ENCODE measurements at regions not wholly inside any gene's neighbourhood (a gene's known extent, or its start where the extent isn't known, plus 50 kb on each side); places are given as distances from the start of the nearest gene placed in this dataset.

- TF ChIP-seq, protein P1, sequence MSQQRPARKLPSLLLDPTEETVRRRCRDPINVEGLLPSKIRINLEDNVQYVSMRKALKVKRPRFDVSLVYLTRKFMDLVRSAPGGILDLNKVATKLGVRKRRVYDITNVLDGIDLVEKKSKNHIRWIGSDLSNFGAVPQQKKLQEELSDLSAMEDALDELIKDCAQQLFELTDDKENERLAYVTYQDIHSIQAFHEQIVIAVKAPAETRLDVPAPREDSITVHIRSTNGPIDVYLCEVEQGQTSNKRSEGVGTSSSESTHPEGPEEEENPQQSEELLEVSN (IDR thresholded peaks at IDR 0.05; ENCODE audit: borderline replicate concordance, low read depth): no peak
- TF ChIP-seq, protein P2, sequence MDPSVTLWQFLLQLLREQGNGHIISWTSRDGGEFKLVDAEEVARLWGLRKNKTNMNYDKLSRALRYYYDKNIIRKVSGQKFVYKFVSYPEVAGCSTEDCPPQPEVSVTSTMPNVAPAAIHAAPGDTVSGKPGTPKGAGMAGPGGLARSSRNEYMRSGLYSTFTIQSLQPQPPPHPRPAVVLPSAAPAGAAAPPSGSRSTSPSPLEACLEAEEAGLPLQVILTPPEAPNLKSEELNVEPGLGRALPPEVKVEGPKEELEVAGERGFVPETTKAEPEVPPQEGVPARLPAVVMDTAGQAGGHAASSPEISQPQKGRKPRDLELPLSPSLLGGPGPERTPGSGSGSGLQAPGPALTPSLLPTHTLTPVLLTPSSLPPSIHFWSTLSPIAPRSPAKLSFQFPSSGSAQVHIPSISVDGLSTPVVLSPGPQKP (IDR thresholded peaks at IDR 0.05; ENCODE audit: low read depth, low read length): no peak
These were observed 60.9 kb upstream of the CMKLR1 start (continued) for GRCh38 chr12:108400056-108400455.

DNA sequence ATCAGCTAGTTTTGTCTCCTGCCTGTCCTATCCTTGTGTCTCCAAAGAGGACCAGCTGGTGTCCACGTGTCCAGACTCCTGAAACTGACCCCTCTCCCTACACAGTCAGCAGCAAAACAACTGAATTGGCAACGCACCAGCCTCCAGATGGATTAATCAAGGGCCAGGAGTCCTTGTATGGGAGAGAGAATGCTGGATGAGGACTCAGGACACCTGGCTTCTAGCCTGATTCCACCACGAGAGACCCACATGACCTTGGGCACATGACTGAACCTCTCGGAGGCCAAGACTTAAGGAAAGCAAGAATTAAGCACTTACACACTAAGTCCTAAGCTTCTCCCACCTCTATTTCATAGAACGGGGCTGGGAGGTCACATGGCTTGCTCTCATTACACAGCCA lies 60.4 kb upstream of the CMKLR1 start:
- WGBS (ENCODE audit: missing lambda C conversion rate): 1% methylated on average over 5 of the region's 5 CpGs
- FAIRE-seq: no peak
- no peak overlapping the region for H3K4me2 ChIP-seq
- POLR2A ChIA-PET: no interaction called here
- no peak overlapping the region for H3K27ac ChIP-seq
- no peak overlapping the region for H3K4me3 ChIP-seq
- CTCF ChIA-PET: interaction anchor here (0.9 kb wide), 1 partner anchor 487 kb away, joined by 3 read pairs; no protein-coding TSS in a partner anchor
- no peak for DNase-seq (ENCODE audit: low read depth in 1 of 2, low spot score in 1 of 2)
- H3K4me1 ChIP-seq: no peaks in the 10 kb centered on the region
- TF ChIP-seq JUNB (IDR thresholded peaks at IDR 0.05): no peak
- TF ChIP-seq NR3C1 (IDR thresholded peaks at IDR 0.05): no peak
- TF ChIP-seq FOSB (CRISPR knock-in tag; IDR thresholded peaks at IDR 0.05): no peak
- TF ChIP-seq EHMT2 (IDR thresholded peaks at IDR 0.05; ENCODE audit: low read depth): no peak
- TF ChIP-seq, protein P3, sequence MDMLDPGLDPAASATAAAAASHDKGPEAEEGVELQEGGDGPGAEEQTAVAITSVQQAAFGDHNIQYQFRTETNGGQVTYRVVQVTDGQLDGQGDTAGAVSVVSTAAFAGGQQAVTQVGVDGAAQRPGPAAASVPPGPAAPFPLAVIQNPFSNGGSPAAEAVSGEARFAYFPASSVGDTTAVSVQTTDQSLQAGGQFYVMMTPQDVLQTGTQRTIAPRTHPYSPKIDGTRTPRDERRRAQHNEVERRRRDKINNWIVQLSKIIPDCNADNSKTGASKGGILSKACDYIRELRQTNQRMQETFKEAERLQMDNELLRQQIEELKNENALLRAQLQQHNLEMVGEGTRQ (IDR thresholded peaks at IDR 0.05): no peak
- TF ChIP-seq CBX8 (IDR thresholded peaks at IDR 0.05): no peak
- no peak for TF ChIP-seq FOXS1 (CRISPR knock-in tag; IDR thresholded peaks at IDR 0.05)
- no peak for TF ChIP-seq MAZ (IDR thresholded peaks at IDR 0.05; ENCODE audit: borderline replicate concordance, low read depth, low read length)
- no peak for TF ChIP-seq ZSCAN20 (CRISPR knock-in tag; IDR thresholded peaks at IDR 0.05)
- TF ChIP-seq HES2 (IDR thresholded peaks at IDR 0.05): no peak
- TF ChIP-seq, protein P1 (IDR thresholded peaks at IDR 0.05; ENCODE audit: borderline replicate concordance, low read depth): no peak
- TF ChIP-seq, protein P4, sequence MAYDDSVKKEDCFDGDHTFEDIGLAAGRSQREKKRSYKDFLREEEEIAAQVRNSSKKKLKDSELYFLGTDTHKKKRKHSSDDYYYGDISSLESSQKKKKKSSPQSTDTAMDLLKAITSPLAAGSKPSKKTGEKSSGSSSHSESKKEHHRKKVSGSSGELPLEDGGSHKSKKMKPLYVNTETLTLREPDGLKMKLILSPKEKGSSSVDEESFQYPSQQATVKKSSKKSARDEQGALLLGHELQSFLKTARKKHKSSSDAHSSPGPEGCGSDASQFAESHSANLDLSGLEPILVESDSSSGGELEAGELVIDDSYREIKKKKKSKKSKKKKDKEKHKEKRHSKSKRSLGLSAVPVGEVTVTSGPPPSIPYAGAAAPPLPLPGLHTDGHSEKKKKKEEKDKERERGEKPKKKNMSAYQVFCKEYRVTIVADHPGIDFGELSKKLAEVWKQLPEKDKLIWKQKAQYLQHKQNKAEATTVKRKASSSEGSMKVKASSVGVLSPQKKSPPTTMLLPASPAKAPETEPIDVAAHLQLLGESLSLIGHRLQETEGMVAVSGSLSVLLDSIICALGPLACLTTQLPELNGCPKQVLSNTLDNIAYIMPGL (CRISPR knock-in tag; IDR thresholded peaks at IDR 0.05; ENCODE audit: borderline replicate concordance): no peak
- TF ChIP-seq ESRRA (IDR thresholded peaks at IDR 0.05; ENCODE audit: borderline replicate concordance, low read length): no peak
- TF ChIP-seq CBX2 (IDR thresholded peaks at IDR 0.05; ENCODE audit: borderline replicate concordance, low read depth): no peak
- no peak for TF ChIP-seq RNF2 (IDR thresholded peaks at IDR 0.05; ENCODE audit: borderline replicate concordance, low read depth)
- TF ChIP-seq, protein P5, sequence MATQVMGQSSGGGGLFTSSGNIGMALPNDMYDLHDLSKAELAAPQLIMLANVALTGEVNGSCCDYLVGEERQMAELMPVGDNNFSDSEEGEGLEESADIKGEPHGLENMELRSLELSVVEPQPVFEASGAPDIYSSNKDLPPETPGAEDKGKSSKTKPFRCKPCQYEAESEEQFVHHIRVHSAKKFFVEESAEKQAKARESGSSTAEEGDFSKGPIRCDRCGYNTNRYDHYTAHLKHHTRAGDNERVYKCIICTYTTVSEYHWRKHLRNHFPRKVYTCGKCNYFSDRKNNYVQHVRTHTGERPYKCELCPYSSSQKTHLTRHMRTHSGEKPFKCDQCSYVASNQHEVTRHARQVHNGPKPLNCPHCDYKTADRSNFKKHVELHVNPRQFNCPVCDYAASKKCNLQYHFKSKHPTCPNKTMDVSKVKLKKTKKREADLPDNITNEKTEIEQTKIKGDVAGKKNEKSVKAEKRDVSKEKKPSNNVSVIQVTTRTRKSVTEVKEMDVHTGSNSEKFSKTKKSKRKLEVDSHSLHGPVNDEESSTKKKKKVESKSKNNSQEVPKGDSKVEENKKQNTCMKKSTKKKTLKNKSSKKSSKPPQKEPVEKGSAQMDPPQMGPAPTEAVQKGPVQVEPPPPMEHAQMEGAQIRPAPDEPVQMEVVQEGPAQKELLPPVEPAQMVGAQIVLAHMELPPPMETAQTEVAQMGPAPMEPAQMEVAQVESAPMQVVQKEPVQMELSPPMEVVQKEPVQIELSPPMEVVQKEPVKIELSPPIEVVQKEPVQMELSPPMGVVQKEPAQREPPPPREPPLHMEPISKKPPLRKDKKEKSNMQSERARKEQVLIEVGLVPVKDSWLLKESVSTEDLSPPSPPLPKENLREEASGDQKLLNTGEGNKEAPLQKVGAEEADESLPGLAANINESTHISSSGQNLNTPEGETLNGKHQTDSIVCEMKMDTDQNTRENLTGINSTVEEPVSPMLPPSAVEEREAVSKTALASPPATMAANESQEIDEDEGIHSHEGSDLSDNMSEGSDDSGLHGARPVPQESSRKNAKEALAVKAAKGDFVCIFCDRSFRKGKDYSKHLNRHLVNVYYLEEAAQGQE (IDR thresholded peaks at IDR 0.05): no peak
- ATAC-seq: no peak
- H3K9me3 ChIP-seq: no peaks in the 10 kb centered on the region
